ENCODE measurements at regions not wholly inside any gene's neighbourhood (a gene's known extent, or its start where the extent isn't known, plus 50 kb on each side); places are given as distances from the start of the nearest gene placed in this dataset.
A peak's percentile ranks its signal among the peaks of the same experiment; 100 is the strongest.

DNA sequence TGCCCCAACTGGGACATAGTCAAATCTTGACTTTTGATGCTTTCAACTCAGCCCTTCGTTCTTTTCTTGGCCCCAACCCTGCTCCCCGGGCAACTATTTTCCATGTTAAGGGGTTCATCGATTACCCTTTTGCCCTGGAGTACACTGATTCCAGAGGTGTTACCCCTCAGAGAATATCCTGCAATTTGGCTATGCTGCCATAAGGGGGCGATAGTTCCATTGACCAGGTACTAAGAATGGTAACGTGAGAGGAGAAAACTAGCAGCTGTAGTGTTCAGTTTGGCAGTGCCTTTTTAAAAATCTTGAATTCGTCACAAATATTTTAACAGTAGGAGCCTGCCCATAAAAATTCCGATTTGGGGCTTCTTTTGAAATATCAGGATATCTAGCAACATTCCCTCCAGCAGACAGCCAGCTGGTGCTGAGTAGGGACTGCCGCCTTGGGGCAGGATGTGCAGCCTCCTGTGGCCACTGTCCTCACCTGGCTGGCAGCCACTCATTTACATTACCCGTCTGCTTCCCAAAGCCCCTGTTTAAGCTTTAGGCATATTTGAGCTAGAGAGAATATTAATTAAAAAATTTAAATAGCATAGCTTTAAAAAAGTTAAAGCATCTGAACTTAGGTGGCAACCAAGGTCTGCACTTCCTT is 146.3 kb upstream of the SKOR2 start:
- DNase-seq (ENCODE audit: low spot score), result peak; percentile 10
- H3K4me3 ChIP-seq (replicated peaks in 1 of 3; ENCODE audit: insufficient read depth in 1 of 3, low read depth in 2 of 3, low read length in 3 of 3), result no peak overlapping the region
- H3K4me1 ChIP-seq (ENCODE audit: insufficient read depth, low read length), result no peaks in the 10 kb centered on the region
- H3K27ac ChIP-seq (ENCODE audit: extremely low read length, insufficient read depth, low read length), result no peak overlapping the region
- H2AFZ ChIP-seq (ENCODE audit: low read length), result no peak overlapping the region
- no peaks in the 10 kb centered on the region for H3K36me3 ChIP-seq (replicated peaks in 1 of 2; ENCODE audit: control insufficient read depth in 1 of 2, insufficient read depth in 2 of 2, low read length in 2 of 2)
- H3K27me3 ChIP-seq (ENCODE audit: control insufficient read depth in 1 of 2, insufficient read depth in 2 of 2, low read length in 2 of 2), result no peaks in the 10 kb centered on the region
- no TSS peak for BruUV-seq (replicated peaks)
- ATAC-seq, result peak; percentile 35; the same call in 1 of the 3 replicates
- H3K9ac ChIP-seq (ENCODE audit: insufficient read depth, low read depth, low read length), result no peak overlapping the region
- ChIA-PET POLR2A (no interaction called here), CTCF (ENCODE audit: low intra/inter-chr PET ratio, low total read pairs) (interaction anchor here (1.2 to 3.6 kb wide), 3 partner anchors 352 to 359 kb away, joined by 3 to 30 read pairs (median 6); no protein-coding TSS in a partner anchor)
- 0 out of 2 replicates have a peak, but pooled peaks cover 4% of the 10 kb centered on the region for H3K9me3 ChIP-seq (ENCODE audit: low read length)
- no peaks in the 10 kb centered on the region for H3K79me2 ChIP-seq (ENCODE audit: insufficient read depth, low read length)
- WGBS (ENCODE audit: low lambda C conversion rate), result 11% methylated on average over 9 of the region's 9 CpGs
- intact Hi-C loops (cut with micrococcal nuclease; ENCODE audit: unreplicated experiment) (loop anchor here (2.0 kb wide), 1 partner anchor 351 kb away; no protein-coding TSS in a partner anchor), in situ Hi-C loops (cut with HindIII; ENCODE audit: extremely low pct_ligation_motif_present, low pct_unique_long_range_greater_than_20kb) (no loop called here)
- H3K4me2 ChIP-seq (ENCODE audit: low read depth, low read length), result no peak overlapping the region
- no peaks in the 10 kb centered on the region for H4K20me1 ChIP-seq (ENCODE audit: insufficient read depth, low read length)
- no peak for TF ChIP-seq RARG (CRISPR knock-in tag; IDR thresholded peaks at IDR 0.05; ENCODE audit: low read depth)
- TF ChIP-seq, protein P1, sequence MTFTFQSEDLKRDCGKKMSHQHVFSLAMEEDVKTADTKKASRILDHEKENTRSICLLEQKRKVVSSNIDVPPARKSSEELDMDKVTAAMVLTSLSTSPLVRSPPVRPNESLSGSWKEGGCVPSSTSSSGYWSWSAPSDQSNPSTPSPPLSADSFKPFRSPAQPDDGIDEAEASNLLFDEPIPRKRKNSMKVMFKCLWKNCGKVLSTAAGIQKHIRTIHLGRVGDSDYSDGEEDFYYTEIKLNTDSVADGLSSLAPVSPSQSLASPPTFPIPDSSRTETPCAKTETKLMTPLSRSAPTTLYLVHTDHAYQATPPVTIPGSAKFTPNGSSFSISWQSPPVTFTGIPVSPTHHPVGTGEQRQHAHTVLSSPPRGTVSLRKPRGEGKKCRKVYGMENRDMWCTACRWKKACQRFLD (CRISPR knock-in tag; IDR thresholded peaks at IDR 0.05; ENCODE audit: borderline replicate concordance), result no peak
- no peak for TF ChIP-seq AKAP8 (CRISPR knock-in tag; IDR thresholded peaks at IDR 0.05)
- peak; percentile 59 for TF ChIP-seq CTCF (CRISPR knock-in tag; IDR thresholded peaks at IDR 0.05)
- no peak for TF ChIP-seq ZZZ3 (CRISPR knock-in tag; IDR thresholded peaks at IDR 0.05; ENCODE audit: borderline replicate concordance)
- TF ChIP-seq CHD4 (IDR thresholded peaks at IDR 0.05; ENCODE audit: borderline replicate concordance, low read length), result no peak
- peak; percentile 46; the same call in 1 of the 2 replicates for TF ChIP-seq STAG1 (CRISPR knock-in tag; IDR thresholded peaks at IDR 0.05)
- TF ChIP-seq RBFOX2 (IDR thresholded peaks at IDR 0.05; ENCODE audit: low read depth, low read length), result no peak
- TF ChIP-seq ZNF619 (CRISPR knock-in tag; IDR thresholded peaks at IDR 0.05), result no peak
- TF ChIP-seq, protein P2, sequence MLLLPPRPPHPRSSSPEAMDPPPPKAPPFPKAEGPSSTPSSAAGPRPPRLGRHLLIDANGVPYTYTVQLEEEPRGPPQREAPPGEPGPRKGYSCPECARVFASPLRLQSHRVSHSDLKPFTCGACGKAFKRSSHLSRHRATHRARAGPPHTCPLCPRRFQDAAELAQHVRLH (CRISPR knock-in tag; IDR thresholded peaks at IDR 0.05; ENCODE audit: borderline replicate concordance, low read depth), result no peak
- peak; percentile 22; the same call in 1 of the 2 replicates for TF ChIP-seq SMC3 (IDR thresholded peaks at IDR 0.05; ENCODE audit: low read length)
- no peak for TF ChIP-seq MYC (CRISPR knock-in tag; IDR thresholded peaks at IDR 0.05; ENCODE audit: borderline replicate concordance)
- no peak for TF ChIP-seq FOXK2 (IDR thresholded peaks at IDR 0.05)
- TF ChIP-seq ZNF552 (CRISPR knock-in tag; IDR thresholded peaks at IDR 0.05; ENCODE audit: borderline replicate concordance), result no peak
- TF ChIP-seq RAD51 (IDR thresholded peaks at IDR 0.05; ENCODE audit: borderline replicate concordance), result no peak
- TF ChIP-seq ZMYM2 (CRISPR knock-in tag; IDR thresholded peaks at IDR 0.05), result no peak
- TF ChIP-seq, protein P3, sequence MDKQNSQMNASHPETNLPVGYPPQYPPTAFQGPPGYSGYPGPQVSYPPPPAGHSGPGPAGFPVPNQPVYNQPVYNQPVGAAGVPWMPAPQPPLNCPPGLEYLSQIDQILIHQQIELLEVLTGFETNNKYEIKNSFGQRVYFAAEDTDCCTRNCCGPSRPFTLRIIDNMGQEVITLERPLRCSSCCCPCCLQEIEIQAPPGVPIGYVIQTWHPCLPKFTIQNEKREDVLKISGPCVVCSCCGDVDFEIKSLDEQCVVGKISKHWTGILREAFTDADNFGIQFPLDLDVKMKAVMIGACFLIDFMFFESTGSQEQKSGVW (CRISPR knock-in tag; IDR thresholded peaks at IDR 0.05; ENCODE audit: borderline replicate concordance), result no peak
- no peak for FAIRE-seq
